ENCODE measurements at regions not wholly inside any gene's neighbourhood (a gene's known extent, or its start where the extent isn't known, plus 50 kb on each side); places are given as distances from the start of the nearest gene placed in this dataset.

DNA sequence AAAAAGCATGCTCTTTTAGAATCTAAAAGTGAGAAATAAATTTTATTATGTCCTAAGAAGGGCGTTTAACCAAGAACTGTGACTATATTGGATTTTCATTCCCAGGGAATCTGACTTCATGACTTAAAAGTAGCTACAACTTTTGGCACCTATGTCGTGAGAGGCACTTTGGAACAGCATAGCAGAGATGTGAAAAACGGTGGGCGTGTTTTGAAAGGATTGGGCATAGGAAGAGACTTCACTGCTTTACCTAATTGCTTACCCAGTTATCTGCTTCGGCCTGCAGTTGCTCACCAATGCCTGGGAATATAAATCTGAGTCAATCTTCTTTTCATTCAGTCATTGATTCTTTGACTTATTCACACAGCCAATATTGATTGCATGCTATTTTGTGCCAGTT, 363.4 kb downstream of the DNAH5 start:
- DNase-seq (ENCODE audit: low read depth, low spot score): no peak
- intact Hi-C loops (cut with micrococcal nuclease): no loop called here
- Histone ChIP-seq H3K4me2 (ENCODE audit: low read length) (no peak overlapping the region), H3K27ac (ENCODE audit: low read depth, low read length) (no peak overlapping the region), H4K20me1 (ENCODE audit: insufficient read depth) (no peaks in the 10 kb centered on the region), H3K79me2 (ENCODE audit: insufficient read depth, low read length) (no peaks in the 10 kb centered on the region), H3K9ac (ENCODE audit: low read length) (no peak overlapping the region), H3K9me3 (ENCODE audit: control insufficient read depth in 1 of 2, insufficient read depth in 1 of 2, low read depth in 1 of 2, low read length in 2 of 2) (peaks cover 0 to 8% of the 10 kb centered on the region in 2 experiments; a peak in 2 of 4 replicates), H3K36me3 (ENCODE audit: control insufficient read depth in 1 of 2, insufficient read depth in 2 of 2, low read length in 2 of 2) (no peaks in the 10 kb centered on the region), H3K4me1 (ENCODE audit: control insufficient read depth in 1 of 2, insufficient read depth in 2 of 2, low read length in 2 of 2) (no peaks in the 10 kb centered on the region), H2AFZ (ENCODE audit: low read depth, low read length, poor library complexity, severe bottlenecking) (no peak overlapping the region), H3K9me2 (ENCODE audit: insufficient read depth) (no peaks in the 10 kb centered on the region), H3K27me3 (ENCODE audit: insufficient read depth, low read length) (no peaks in the 10 kb centered on the region), H3K4me3 (replicated peaks in 1 of 2; ENCODE audit: low read depth in 1 of 2, low read length in 2 of 2) (no peak overlapping the region)
- no TSS peak for BruUV-seq (replicated peaks)
- TF ChIP-seq RAD21 (IDR thresholded peaks at IDR 0.05; ENCODE audit: low read depth) (no peak), ZNF274 (IDR thresholded peaks at IDR 0.05; ENCODE audit: low read depth, low read length) (no peak), YY1 (IDR thresholded peaks at IDR 0.05; ENCODE audit: extremely low read depth, insufficient replicate concordance, low read depth, low read length) (no peak), ELF1 (IDR thresholded peaks at IDR 0.05; ENCODE audit: borderline replicate concordance, low read depth) (no peak), FOSL1 (IDR thresholded peaks at IDR 0.05; ENCODE audit: low read depth) (no peak), TCF7L2 (IDR thresholded peaks at IDR 0.05; ENCODE audit: borderline replicate concordance, extremely low read depth, insufficient read depth, insufficient read length) (no peak), SRF (IDR thresholded peaks at IDR 0.05; ENCODE audit: low read depth) (no peak), SIN3A (IDR thresholded peaks at IDR 0.05; ENCODE audit: low read depth) (no peak), CEBPB (IDR thresholded peaks at IDR 0.05; ENCODE audit: low read depth) (no peak), EZH2 (IDR thresholded peaks at IDR 0.05) (no peak), ZFX (IDR thresholded peaks at IDR 0.05) (no peak), JUND (IDR thresholded peaks at IDR 0.05) (no peak), POLR2AphosphoS5 (IDR thresholded peaks at IDR 0.05; ENCODE audit: low read depth, low read length) (no peak), POLR2A (IDR thresholded peaks at IDR 0.05; ENCODE audit: borderline replicate concordance, extremely low read depth, insufficient read depth, insufficient read length) (no peak), SP1 (IDR thresholded peaks at IDR 0.05; ENCODE audit: low read depth) (no peak)
- TF ChIP-seq, protein P1, sequence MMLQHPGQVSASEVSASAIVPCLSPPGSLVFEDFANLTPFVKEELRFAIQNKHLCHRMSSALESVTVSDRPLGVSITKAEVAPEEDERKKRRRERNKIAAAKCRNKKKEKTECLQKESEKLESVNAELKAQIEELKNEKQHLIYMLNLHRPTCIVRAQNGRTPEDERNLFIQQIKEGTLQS (IDR thresholded peaks at IDR 0.05): no peak
- TF ChIP-seq, protein P2, sequence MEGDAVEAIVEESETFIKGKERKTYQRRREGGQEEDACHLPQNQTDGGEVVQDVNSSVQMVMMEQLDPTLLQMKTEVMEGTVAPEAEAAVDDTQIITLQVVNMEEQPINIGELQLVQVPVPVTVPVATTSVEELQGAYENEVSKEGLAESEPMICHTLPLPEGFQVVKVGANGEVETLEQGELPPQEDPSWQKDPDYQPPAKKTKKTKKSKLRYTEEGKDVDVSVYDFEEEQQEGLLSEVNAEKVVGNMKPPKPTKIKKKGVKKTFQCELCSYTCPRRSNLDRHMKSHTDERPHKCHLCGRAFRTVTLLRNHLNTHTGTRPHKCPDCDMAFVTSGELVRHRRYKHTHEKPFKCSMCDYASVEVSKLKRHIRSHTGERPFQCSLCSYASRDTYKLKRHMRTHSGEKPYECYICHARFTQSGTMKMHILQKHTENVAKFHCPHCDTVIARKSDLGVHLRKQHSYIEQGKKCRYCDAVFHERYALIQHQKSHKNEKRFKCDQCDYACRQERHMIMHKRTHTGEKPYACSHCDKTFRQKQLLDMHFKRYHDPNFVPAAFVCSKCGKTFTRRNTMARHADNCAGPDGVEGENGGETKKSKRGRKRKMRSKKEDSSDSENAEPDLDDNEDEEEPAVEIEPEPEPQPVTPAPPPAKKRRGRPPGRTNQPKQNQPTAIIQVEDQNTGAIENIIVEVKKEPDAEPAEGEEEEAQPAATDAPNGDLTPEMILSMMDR (IDR thresholded peaks at IDR 0.05 in 2 of 3, conservative IDR thresholded peaks at IDR 0.05 in 1 of 3; ENCODE audit: borderline replicate concordance in 1 of 3, insufficient read depth in 1 of 3, low read depth in 2 of 3, low read length in 2 of 3): no peak
- TF ChIP-seq, protein P3, sequence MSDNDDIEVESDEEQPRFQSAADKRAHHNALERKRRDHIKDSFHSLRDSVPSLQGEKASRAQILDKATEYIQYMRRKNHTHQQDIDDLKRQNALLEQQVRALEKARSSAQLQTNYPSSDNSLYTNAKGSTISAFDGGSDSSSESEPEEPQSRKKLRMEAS (IDR thresholded peaks at IDR 0.05): no peak
- ChIA-PET CTCF (no interaction called here), RAD21 (ENCODE audit: low non-redundant PET in 1 of 2, low total read pairs in 2 of 2, uncharacterized antibody in 2 of 2, unreplicated experiment in 2 of 2) (no interaction called here), POLR2A (no interaction called here)
- no peak for ATAC-seq

Measured in HCT116 (cell line).